ENCODE measurements at regions not wholly inside any gene's neighbourhood (a gene's known extent, or its start where the extent isn't known, plus 50 kb on each side); places are given as distances from the start of the nearest gene placed in this dataset.

- H3K9me3 ChIP-seq (replicated peaks in 1 of 2; ENCODE audit: control insufficient read depth in 1 of 2, insufficient read depth in 1 of 2, low read length in 2 of 2): no peaks in the 10 kb centered on the region
- H3K36me3 ChIP-seq (replicated peaks in 1 of 2; ENCODE audit: control insufficient read depth in 1 of 2, insufficient read depth in 2 of 2, low read length in 2 of 2): no peaks in the 10 kb centered on the region
- Mint-ChIP-seq H3K27ac (no peak overlapping the region), H3K9me3 (peaks cover 0 to 2% (median under 1%) of the 10 kb centered on the region in 7 donors), H3K4me1 (no peaks in the 10 kb centered on the region), H3K27me3 (ENCODE audit: low read depth in 3 of 3) (no peaks in the 10 kb centered on the region), H3K4me3 (no peak overlapping the region), H3K36me3 (no peaks in the 10 kb centered on the region)
- no peaks in the 10 kb centered on the region for H3K79me2 ChIP-seq (ENCODE audit: insufficient read depth, low read length)
- no peak for TF ChIP-seq CTCF (IDR thresholded peaks at IDR 0.05)
- H3K9ac ChIP-seq (ENCODE audit: insufficient read depth, low read length, poor library complexity, severe bottlenecking): no peak overlapping the region
- no peak overlapping the region for H3K4me3 ChIP-seq (replicated peaks in 1 of 3; ENCODE audit: low read depth in 2 of 3, low read length in 3 of 3)
- intact Hi-C loops (cut with micrococcal nuclease): no loop called here
- H4K20me1 ChIP-seq (ENCODE audit: insufficient read depth, low read length): no peaks in the 10 kb centered on the region
- no peak overlapping the region for H3K4me2 ChIP-seq (replicated peaks; ENCODE audit: extremely low read depth, low read length, poor library complexity, severe bottlenecking)
- no peaks in the 10 kb centered on the region for H3K4me1 ChIP-seq (ENCODE audit: control insufficient read depth in 1 of 2, insufficient read depth in 2 of 2, low read length in 2 of 2)
- DNase-seq: no peak
- H2AFZ ChIP-seq (ENCODE audit: insufficient read depth, low read depth, low read length, poor library complexity, severe bottlenecking): no peak overlapping the region
- no peaks in the 10 kb centered on the region for H3K27me3 ChIP-seq (ENCODE audit: control insufficient read depth in 2 of 2, insufficient read depth in 2 of 2, low read length in 2 of 2)
- WGBS (ENCODE audit: insufficient coverage): no CpG with 5 or more reads among the region's 3 CpGs
- no peak overlapping the region for H3K27ac ChIP-seq (ENCODE audit: low read depth in 1 of 2, low read length in 2 of 2)
Observed at GRCh38 chrX:122583551-122583950, 600.5 kb upstream of the GRIA3 start.

DNA sequence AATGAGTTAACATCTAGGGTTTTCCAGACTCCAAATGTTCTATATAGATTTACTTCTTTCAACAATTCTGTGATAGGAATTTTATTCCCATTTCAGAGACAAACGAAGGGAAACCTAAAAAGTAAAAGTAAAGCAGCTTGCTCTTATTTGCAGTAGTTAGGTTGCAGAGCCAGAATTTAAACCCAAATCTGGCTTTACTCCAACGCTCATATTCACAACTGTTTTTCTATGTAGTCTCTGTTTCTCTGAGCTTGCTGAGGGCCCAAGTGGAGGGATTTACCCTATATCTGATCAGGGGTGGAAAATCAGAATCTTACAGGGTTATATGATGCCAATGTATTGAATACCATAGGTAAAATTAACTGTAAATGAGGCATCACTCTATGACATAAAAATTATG is 599.1 kb upstream of the GRIA3 start:
- H3K36me3 ChIP-seq (replicated peaks in 1 of 2; ENCODE audit: control insufficient read depth in 1 of 2, insufficient read depth in 2 of 2, low read length in 2 of 2): no peaks in the 10 kb centered on the region
- no peaks in the 10 kb centered on the region for H4K20me1 ChIP-seq (ENCODE audit: insufficient read depth, low read length)
- no peaks in the 10 kb centered on the region for H3K27me3 Mint-ChIP-seq (ENCODE audit: low read depth in 3 of 3)
- no peaks in the 10 kb centered on the region for H3K27me3 ChIP-seq (ENCODE audit: control insufficient read depth in 2 of 2, insufficient read depth in 2 of 2, low read length in 2 of 2)
- no peak overlapping the region for H3K4me3 ChIP-seq (replicated peaks in 1 of 3; ENCODE audit: low read depth in 2 of 3, low read length in 3 of 3)
- H3K4me1 ChIP-seq (ENCODE audit: control insufficient read depth in 1 of 2, insufficient read depth in 2 of 2, low read length in 2 of 2): no peaks in the 10 kb centered on the region
- H3K9ac ChIP-seq (ENCODE audit: insufficient read depth, low read length, poor library complexity, severe bottlenecking): no peak overlapping the region
- DNase-seq: no peak
- no peaks in the 10 kb centered on the region for H3K79me2 ChIP-seq (ENCODE audit: insufficient read depth, low read length)
- intact Hi-C loops (cut with micrococcal nuclease): no loop called here
- no peaks in the 10 kb centered on the region for H3K4me1 Mint-ChIP-seq
- H3K4me3 Mint-ChIP-seq: no peak overlapping the region
- no peak overlapping the region for H3K27ac ChIP-seq (ENCODE audit: low read depth in 1 of 2, low read length in 2 of 2)
- H3K27ac Mint-ChIP-seq: no peak overlapping the region
- H3K4me2 ChIP-seq (replicated peaks; ENCODE audit: extremely low read depth, low read length, poor library complexity, severe bottlenecking): no peak overlapping the region
- no peak for TF ChIP-seq CTCF (IDR thresholded peaks at IDR 0.05)
- H3K36me3 Mint-ChIP-seq: no peaks in the 10 kb centered on the region
- H3K9me3 ChIP-seq (replicated peaks in 1 of 2; ENCODE audit: control insufficient read depth in 1 of 2, insufficient read depth in 1 of 2, low read length in 2 of 2): no peaks in the 10 kb centered on the region
- no CpG with 5 or more reads among the region's 2 CpGs for WGBS (ENCODE audit: insufficient coverage)
- no peak overlapping the region for H2AFZ ChIP-seq (ENCODE audit: insufficient read depth, low read depth, low read length, poor library complexity, severe bottlenecking)
- peaks cover 0 to 2% (median 0%) of the 10 kb centered on the region in 7 donors for H3K9me3 Mint-ChIP-seq

Data from CD14-positive monocyte (primary cell).